HEK293T (cell line): ENCODE measurements at regions not wholly inside any gene's neighbourhood (a gene's known extent, or its start where the extent isn't known, plus 50 kb on each side); places are given as distances from the start of the nearest gene placed in this dataset.

ENCODE experiments used
- ELF4 ChIP-seq: fragments of 450-650 bp; IDR thresholded peaks from 2 replicates; pipeline ENCODE4 v1.6.1; 2017; ENCODE audit warnings: antibody characterized with exemption
- FOXK2 ChIP-seq: fragments of 450-650 bp; IDR thresholded peaks from 2 replicates; pipeline ENCODE4 v1.6.1; 2016; ENCODE audit warnings: mild to moderate bottlenecking
- PKNOX1 ChIP-seq: fragments of 450-650 bp; IDR thresholded peaks from 2 replicates; pipeline ENCODE4 v1.6.1; 2016
- SUZ12 ChIP-seq: fragments of 450-650 bp; IDR thresholded peaks from 2 replicates; pipeline ENCODE4 v1.6.1; 2016; ENCODE audit warnings: mild to moderate bottlenecking
- ZNF384 ChIP-seq: fragments of 450-650 bp; IDR thresholded peaks from 2 replicates; pipeline ENCODE4 v1.6.1; 2016

- TF ChIP-seq FOXK2 (no peak), SUZ12 (no peak), ZNF384 (no peak), ELF4 (no peak), PKNOX1 (no peak)
These were observed 852.2 kb upstream of the NDST4 start for GRCh38 chr4:115965588-115965987.
